Stimulated activated CD4-positive, alpha-beta T cell treated with anti-CD3 and anti-CD28 coated beads, Interleukin-2, amount 100 ng/mL, for 24 hours (primary cell): ENCODE measurements at regions not wholly inside any gene's neighbourhood (a gene's known extent, or its start where the extent isn't known, plus 50 kb on each side); places are given as distances from the start of the nearest gene placed in this dataset.
"Not testable (repeated sequence)": the region's sequence is repeated elsewhere in the genome, so short reads cannot be mapped to it uniquely, and the experiment has no call there.

Source experiments
- DNase-seq, 2 donors: peaks; one replicate each; pipeline ENCODE4 v3.0.0-alpha.2; 2020

DNA sequence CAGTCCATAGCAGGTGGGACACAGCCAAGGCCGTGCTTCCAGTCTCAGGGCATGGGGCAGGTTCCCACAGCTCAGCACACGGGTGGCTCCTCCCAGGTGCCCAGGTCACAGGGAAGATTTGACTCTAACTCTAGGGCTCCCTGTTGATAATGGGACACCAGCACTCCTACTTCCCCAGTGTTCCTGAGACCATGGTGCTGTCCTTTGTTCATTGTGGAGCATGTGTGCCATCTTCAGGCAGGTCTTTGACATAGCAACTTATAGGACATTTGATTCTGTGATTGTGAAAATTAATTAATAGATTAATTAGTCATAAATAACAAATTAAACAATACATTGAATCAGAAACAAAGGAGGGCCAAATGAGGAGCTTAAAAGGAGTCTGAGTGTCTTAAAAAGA, 635.0 kb downstream of the RPIA start:
- not testable (repeated sequence) for DNase-seq

DNA sequence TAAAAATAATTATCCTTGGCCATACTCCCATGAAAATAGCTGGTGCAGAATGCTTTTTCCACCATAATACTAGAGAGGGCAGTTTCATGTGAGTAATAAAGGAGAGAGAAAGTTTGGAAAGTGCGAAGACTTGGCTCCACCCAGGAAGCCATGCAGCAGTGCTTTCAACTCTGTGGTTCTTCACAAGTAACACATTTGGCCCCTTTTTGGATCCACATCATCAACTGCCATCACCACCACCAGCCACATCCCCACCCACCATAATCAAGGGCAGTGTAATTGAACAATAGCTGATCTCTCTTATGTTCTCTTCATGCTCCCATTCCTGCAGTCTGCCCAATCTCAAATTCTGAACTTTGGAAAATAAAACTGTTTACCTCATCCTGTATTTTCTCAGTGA, 637.3 kb downstream of the RPIA start:
- DNase-seq = not testable (repeated sequence)
